Loucy (cell line): ENCODE measurements at regions not wholly inside any gene's neighbourhood (a gene's known extent, or its start where the extent isn't known, plus 50 kb on each side); places are given as distances from the start of the nearest gene placed in this dataset.

ENCODE experiments used
- H2AFZ ChIP-seq: fragments of 200-600 bp; sonication (generic); 2 replicates; pipeline ENCODE4 v1.6.0; 2016; ENCODE audit warnings: antibody characterized with exemption, mild to moderate bottlenecking, low read length, moderate library complexity
- H3F3A ChIP-seq: fragments of 200-600 bp; 2 replicates; pipeline ENCODE4 v1.6.0; 2016; ENCODE audit warnings: antibody characterized with exemption, low read depth, mild to moderate bottlenecking
- H3K27me3 ChIP-seq: fragments of 200-600 bp; sonication (generic); 2 replicates; pipeline ENCODE4 v1.6.1; 2014; ENCODE audit warnings: low read length, mild to moderate bottlenecking; ENCODE audit not compliant: insufficient read depth, poor library complexity, severe bottlenecking
- H3K36me3 ChIP-seq: fragments of 200-600 bp; sonication (generic); 2 replicates; pipeline ENCODE4 v1.6.1; 2016; ENCODE audit warnings: low read length; ENCODE audit not compliant: insufficient read depth
- H3K4me1 ChIP-seq: fragments of 200-600 bp; sonication (generic); 2 replicates; pipeline ENCODE4 v1.5.1; 2014; ENCODE audit warnings: low read length, mild to moderate bottlenecking; ENCODE audit not compliant: insufficient read depth, poor library complexity, severe bottlenecking
- H3K4me2 ChIP-seq: fragments of 200-600 bp; sonication (generic); 2 replicates; pipeline ENCODE4 v1.6.0; 2014; ENCODE audit warnings: antibody characterized with exemption, low read length, low read depth, mild to moderate bottlenecking; ENCODE audit not compliant: poor library complexity, severe bottlenecking
- H3K4me3 ChIP-seq: fragments of 200-600 bp; sonication (generic); 2 replicates; pipeline ENCODE4 v1.5.1; 2014; ENCODE audit warnings: low read length, mild to moderate bottlenecking, mixed read lengths; ENCODE audit not compliant: poor library complexity, severe bottlenecking
- H3K79me2 ChIP-seq: fragments of 200-600 bp; sonication (generic); 2 replicates; pipeline ENCODE4 v1.6.1; 2014; ENCODE audit warnings: low read length; ENCODE audit not compliant: insufficient read depth
- H3K9ac ChIP-seq: fragments of 200-600 bp; sonication (generic); 2 replicates; pipeline ENCODE4 v1.6.0; 2014; ENCODE audit warnings: mild to moderate bottlenecking, low read depth, low read length, moderate library complexity; ENCODE audit not compliant: poor library complexity, severe bottlenecking
- H3K9me2 ChIP-seq: fragments of 200-600 bp; sonication (generic); replicated peaks from 2 replicates; pipeline ENCODE4 v1.6.1; 2016; ENCODE audit warnings: low read depth, low read length, mixed read lengths
- H3K9me3 ChIP-seq: fragments of 200-600 bp; sonication (generic); 2 replicates; pipeline ENCODE4 v1.6.1; 2014; ENCODE audit warnings: mild to moderate bottlenecking, antibody characterized with exemption, low read length, low read depth; ENCODE audit not compliant: insufficient read depth
- H4K20me1 ChIP-seq: fragments of 200-600 bp; sonication (generic); 2 replicates; pipeline ENCODE4 v1.6.0; 2014; ENCODE audit warnings: antibody characterized with exemption, low read length, mild to moderate bottlenecking; ENCODE audit not compliant: insufficient read depth, poor library complexity, severe bottlenecking
- EZH2phosphoT487 ChIP-seq: fragments of 200-600 bp; IDR thresholded peaks from 2 replicates; pipeline ENCODE4 v1.6.1; 2018; ENCODE audit warnings: antibody characterized with exemption, mild to moderate bottlenecking, moderate library complexity, borderline replicate concordance
- TF ChIP-seq, protein P1 (sequence below): fragments of 200-600 bp; sonication (generic); conservative IDR thresholded peaks from 2 replicates; pipeline ENCODE4 v1.5.1; 2014; ENCODE audit warnings: mild to moderate bottlenecking, antibody characterized with exemption, low read length

GRCh38 chr5:33167541-33167940, 273.2 kb upstream of the TARS1 start:
- Histone ChIP-seq H3K9me2 (no peaks in the 10 kb centered on the region), H3K4me1 (no peaks in the 10 kb centered on the region), H3K79me2 (no peaks in the 10 kb centered on the region), H3K9me3 (peaks cover 9% of the 10 kb centered on the region), H4K20me1 (no peaks in the 10 kb centered on the region), H3K27me3 (no peaks in the 10 kb centered on the region), H3F3A (no peaks in the 10 kb centered on the region), H3K4me3 (no peak overlapping the region), H2AFZ (no peak overlapping the region), H3K4me2 (no peak overlapping the region), H3K9ac (no peak overlapping the region), H3K36me3 (no peaks in the 10 kb centered on the region)
- no peak for TF ChIP-seq EZH2phosphoT487
- TF ChIP-seq, protein P1, sequence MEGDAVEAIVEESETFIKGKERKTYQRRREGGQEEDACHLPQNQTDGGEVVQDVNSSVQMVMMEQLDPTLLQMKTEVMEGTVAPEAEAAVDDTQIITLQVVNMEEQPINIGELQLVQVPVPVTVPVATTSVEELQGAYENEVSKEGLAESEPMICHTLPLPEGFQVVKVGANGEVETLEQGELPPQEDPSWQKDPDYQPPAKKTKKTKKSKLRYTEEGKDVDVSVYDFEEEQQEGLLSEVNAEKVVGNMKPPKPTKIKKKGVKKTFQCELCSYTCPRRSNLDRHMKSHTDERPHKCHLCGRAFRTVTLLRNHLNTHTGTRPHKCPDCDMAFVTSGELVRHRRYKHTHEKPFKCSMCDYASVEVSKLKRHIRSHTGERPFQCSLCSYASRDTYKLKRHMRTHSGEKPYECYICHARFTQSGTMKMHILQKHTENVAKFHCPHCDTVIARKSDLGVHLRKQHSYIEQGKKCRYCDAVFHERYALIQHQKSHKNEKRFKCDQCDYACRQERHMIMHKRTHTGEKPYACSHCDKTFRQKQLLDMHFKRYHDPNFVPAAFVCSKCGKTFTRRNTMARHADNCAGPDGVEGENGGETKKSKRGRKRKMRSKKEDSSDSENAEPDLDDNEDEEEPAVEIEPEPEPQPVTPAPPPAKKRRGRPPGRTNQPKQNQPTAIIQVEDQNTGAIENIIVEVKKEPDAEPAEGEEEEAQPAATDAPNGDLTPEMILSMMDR: no peak

DNA sequence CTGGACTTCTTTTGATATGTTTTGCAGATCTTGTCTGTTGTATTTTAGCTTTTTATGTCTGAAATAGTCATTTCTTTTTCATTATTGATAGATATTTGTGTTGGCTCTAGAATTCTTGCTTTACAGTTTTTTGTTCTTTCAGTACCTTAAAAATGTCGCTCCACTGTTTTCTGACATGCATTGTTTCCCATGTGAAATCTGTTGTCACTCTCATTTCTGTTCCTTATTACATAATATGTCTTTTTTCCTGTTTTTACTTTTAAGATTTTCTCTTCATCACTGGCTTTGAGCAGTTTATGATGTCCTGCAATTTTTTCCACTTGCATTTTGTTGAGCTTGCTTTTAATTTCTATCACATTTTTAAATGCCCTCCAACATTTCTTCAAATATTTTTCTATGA, 270.4 kb upstream of the TARS1 start:
- no peaks in the 10 kb centered on the region for H3K27me3 ChIP-seq
- no peaks in the 10 kb centered on the region for H3K79me2 ChIP-seq
- TF ChIP-seq EZH2phosphoT487: no peak
- TF ChIP-seq, protein P1: no peak
- no peak overlapping the region for H2AFZ ChIP-seq
- H3F3A ChIP-seq: no peaks in the 10 kb centered on the region
- no peak overlapping the region for H3K9ac ChIP-seq
- H3K36me3 ChIP-seq: no peaks in the 10 kb centered on the region
- H3K9me2 ChIP-seq: no peaks in the 10 kb centered on the region
- H3K4me3 ChIP-seq: no peak overlapping the region
- no peak overlapping the region for H3K4me2 ChIP-seq
- no peaks in the 10 kb centered on the region for H3K4me1 ChIP-seq
- H3K9me3 ChIP-seq: peaks cover 9% of the 10 kb centered on the region
- no peaks in the 10 kb centered on the region for H4K20me1 ChIP-seq

DNA sequence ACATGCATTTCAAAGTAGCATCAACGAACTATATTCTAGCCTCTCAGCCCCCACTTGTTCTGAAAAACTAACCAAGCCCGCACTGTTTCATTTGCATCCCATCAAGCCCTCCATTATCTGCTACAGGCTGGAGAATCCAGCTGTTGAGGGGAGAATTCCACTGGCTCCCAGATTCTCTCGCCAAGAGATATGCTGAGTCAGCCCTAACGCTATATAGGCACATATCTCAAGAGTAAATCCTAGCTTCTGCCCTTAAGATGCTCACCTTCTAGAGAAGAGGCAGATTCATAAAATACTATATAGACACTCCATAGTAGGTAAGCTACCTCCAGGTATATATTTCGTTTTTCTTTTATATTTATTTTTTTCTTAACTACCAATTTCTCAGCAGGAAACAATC, 266.4 kb upstream of the TARS1 start:
- no peaks in the 10 kb centered on the region for H3K4me1 ChIP-seq
- TF ChIP-seq, protein P1: no peak
- TF ChIP-seq EZH2phosphoT487: no peak
- H2AFZ ChIP-seq: no peak overlapping the region

More for the DNA sequence above, 266.4 kb upstream of the TARS1 start:
- H3F3A ChIP-seq: no peaks in the 10 kb centered on the region
- no peak overlapping the region for H3K9ac ChIP-seq
- no peaks in the 10 kb centered on the region for H3K27me3 ChIP-seq
- no peaks in the 10 kb centered on the region for H3K79me2 ChIP-seq
- H3K4me2 ChIP-seq: no peak overlapping the region
- H3K9me2 ChIP-seq: no peaks in the 10 kb centered on the region
- peaks cover 6% of the 10 kb centered on the region; the same call in 1 of the 2 replicates for H3K9me3 ChIP-seq
- H4K20me1 ChIP-seq: no peaks in the 10 kb centered on the region
- H3K36me3 ChIP-seq: no peaks in the 10 kb centered on the region
- H3K4me3 ChIP-seq: no peak overlapping the region
